Stimulated activated CD4-positive, alpha-beta T cell treated with anti-CD3 and anti-CD28 coated beads, TNF-alpha, amount 100 ng/mL, for 24 hours (primary cell): ENCODE measurements at regions not wholly inside any gene's neighbourhood (a gene's known extent, or its start where the extent isn't known, plus 50 kb on each side); places are given as distances from the start of the nearest gene placed in this dataset.
"Not testable (repeated sequence)": the region's sequence is repeated elsewhere in the genome, so short reads cannot be mapped to it uniquely, and the experiment has no call there.

Experiments
- DNase-seq, 3 experiments: peaks; one replicate each; pipeline ENCODE4 v3.0.0-alpha.2; 2020; ENCODE audit warnings: low read depth in 3 of 3

- no peak for DNase-seq
Measured at GRCh38 chr6:131430531-131430930, 142.5 kb upstream of the ARG1 start.

GRCh38 chr6:131431718-131432117 is 141.3 kb upstream of the ARG1 start:
- no peak for DNase-seq

- no peak for DNase-seq
Measured at GRCh38 chr6:131433927-131434326, 139.1 kb upstream of the ARG1 start.

DNA sequence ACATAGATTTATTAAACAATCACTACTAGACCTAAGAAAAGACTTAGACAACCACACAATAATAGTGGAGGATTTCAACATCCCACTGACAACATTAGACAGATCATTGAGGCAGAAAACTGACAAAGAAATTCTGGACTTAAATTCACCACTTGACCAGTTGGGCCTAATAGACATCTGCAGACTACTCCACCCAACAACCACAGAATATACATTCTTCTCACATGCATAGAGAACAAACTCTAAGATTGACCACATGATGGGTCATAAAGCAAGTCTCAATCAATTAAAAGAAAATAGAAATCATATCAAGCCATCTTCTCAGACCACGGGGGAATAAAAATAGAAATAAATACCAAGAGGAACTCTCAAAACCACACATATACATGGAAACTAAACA is 136.7 kb upstream of the ARG1 start:
- DNase-seq: no peak

- no peak for DNase-seq
Measured at GRCh38 chr6:131443014-131443413, 130.0 kb upstream of the ARG1 start.

GRCh38 chr6:131443514-131443913 is 129.5 kb upstream of the ARG1 start:
- DNase-seq: peak in 2 of 3 experiments; percentile 11 to 19

GRCh38 chr6:131445356-131445755 is 127.7 kb upstream of the ARG1 start:
- DNase-seq: not testable (repeated sequence)

GRCh38 chr6:131450861-131451260 is 122.2 kb upstream of the ARG1 start:
- no peak for DNase-seq

DNA sequence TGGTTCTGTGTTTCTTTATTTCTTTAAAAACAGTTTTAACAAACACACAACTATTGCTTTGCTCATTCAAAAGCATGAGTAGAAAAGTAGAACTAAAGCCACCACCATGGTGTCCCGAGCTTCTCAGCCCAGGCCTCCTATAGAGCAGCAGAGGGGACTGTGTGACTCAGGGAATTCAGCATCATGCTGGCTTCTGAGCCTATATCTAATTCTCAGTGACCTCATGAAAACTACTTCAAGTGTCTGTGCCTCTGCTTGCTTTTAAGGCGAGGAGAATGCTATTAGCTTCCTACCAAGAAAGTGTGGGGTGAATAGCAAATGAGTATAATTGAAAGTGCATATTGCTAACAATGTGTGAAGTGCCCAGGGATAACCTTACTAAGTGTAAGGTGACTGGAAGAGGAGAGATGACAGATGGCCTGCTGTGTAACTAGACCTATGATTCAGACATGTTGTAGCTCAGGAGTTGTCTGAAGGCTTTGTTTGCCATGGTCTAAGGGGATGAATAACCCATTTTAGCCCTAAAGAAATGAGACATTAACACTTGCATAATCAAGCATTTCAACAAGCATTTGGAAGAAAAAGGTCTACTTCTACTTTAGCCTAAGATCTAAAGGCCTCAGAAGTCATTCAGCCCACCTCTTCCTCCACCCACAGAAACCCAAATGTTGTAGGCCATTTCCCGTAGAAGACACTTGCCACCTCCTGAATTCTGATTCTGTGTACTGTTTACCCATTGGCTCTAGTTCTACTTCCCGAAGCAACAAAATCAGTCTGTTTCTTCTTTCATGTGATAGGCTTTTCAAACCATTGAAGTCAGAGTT is 121.5 kb upstream of the ARG1 start:
- DNase-seq: no peak

DNA sequence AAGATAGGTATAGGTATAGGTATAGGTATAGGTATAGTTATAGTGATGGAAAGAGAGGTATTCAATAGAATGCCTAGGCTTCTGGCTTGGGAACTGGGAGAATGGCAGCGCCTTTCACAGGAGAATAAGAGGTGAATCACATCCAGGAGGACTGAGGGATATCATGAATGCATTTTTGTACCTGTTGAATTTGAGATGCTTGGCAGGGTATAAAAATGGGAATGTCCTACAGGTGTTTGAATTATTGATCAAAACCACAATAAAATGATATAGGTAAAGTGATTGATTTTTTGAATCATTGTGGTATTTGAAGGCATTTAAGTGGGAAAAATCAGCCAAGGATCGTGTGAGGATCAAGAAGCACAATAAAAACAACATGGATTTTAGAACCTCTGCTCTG is 119.2 kb upstream of the ARG1 start:
- DNase-seq: no peak

GRCh38 chr6:131456565-131456964 is 116.5 kb upstream of the ARG1 start:
- DNase-seq: no peak

- no peak for DNase-seq
Measured at GRCh38 chr6:131459005-131459404, 114.0 kb upstream of the ARG1 start.

GRCh38 chr6:131460614-131461000 is 112.4 kb upstream of the ARG1 start:
- DNase-seq: no peak

GRCh38 chr6:131469130-131469529 is 103.9 kb upstream of the ARG1 start:
- DNase-seq: no peak

DNA sequence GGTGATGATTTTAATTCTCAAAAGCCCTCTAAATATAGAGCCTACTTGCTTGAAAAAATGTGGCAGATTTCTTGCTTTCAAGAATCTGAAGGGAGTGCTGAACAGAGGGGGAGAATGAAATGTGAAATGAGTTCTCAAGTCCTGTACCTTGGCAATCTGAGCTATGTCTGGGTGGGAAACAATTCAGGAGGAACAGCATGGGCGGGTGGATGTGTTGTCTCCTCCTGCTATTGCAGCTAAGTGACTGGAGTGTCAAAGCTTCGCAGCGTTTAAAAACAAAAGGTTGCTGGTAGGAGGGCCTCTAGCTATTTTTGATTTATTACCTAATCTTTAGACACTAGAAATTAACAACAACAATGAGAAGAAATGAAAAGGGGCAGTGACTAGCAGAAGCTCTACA is 102.5 kb upstream of the ARG1 start:
- no peak for DNase-seq

- DNase-seq: no peak
Measured at GRCh38 chr6:131471331-131471730, 101.7 kb upstream of the ARG1 start.

GRCh38 chr6:131473303-131473702 is 99.7 kb upstream of the ARG1 start:
- DNase-seq: not testable (repeated sequence)

- no peak for DNase-seq
Measured at GRCh38 chr6:131476362-131476761, 96.7 kb upstream of the ARG1 start.

- DNase-seq: not testable (repeated sequence)
Measured at GRCh38 chr6:131478740-131479211, 94.2 kb upstream of the ARG1 start.

DNA sequence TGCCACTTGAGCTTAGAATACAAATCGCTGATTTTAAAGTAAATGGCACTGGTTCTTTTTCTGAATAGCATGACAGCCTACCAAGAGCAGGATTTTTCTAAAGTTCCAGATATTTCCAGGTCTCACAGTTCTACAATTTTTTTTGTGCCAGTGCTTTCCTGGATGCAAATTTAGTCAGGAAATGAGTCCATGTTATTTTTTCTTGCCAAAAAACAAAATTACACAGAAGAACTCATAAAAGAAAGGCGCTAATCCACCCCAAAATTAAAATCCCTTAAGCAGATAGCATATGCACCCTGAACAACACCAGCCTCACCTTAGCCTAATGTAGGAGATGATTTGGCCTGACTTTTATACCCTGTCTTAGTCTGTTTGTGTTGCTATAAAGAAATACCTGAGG is 86.4 kb upstream of the ARG1 start:
- no peak for DNase-seq

DNA sequence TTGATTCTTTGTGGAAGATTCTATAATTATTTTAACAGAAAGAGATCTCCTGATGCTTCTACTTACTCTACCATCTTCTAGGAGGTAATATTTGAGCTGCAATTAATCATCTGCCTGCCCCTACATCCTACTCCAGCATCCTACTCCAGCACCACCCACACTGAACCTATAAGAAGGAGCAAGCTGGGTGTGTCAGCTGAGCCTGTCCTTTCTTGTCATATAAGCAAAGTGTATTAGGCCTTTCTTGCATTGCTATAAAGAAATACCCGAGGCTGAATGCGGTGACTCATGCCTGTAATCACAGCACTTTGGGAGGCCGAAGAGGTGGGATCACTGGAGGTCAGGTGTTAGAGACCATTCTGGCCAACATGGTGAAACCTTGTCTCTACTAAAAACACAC is 84.2 kb upstream of the ARG1 start:
- no peak for DNase-seq

DNA sequence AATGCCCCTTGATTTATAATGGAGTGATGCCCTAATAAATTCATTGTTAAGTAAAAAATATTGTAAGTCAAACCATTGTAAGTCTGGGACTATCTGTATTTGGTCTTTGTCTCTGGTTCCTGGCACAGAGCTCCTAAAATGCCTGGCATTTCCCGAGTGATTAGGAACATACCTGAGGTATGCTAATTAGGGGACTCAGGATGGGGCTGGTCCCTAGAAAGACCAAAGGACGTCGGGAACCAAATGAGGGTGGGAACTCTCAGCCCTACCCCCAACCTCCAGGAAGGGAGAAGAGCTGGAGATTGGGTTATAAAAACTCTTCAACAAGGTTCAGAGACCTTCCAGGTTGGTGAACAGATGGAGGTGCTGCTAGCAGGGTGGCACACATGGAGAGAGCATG is 82.6 kb upstream of the ARG1 start:
- no peak for DNase-seq

GRCh38 chr6:131492932-131493573 is 80.0 kb upstream of the ARG1 start:
- no peak for DNase-seq
